BJ (cell line): ENCODE measurements at regions not wholly inside any gene's neighbourhood (a gene's known extent, or its start where the extent isn't known, plus 50 kb on each side); places are given as distances from the start of the nearest gene placed in this dataset.
"Not testable (repeated sequence)": the region's sequence is repeated elsewhere in the genome, so short reads cannot be mapped to it uniquely, and the experiment has no call there.

Experiments used
- CTCF ChIA-PET: fragments of 350-600 bp; formaldehyde crosslinking; extraction: SDS; loops from one replicate; lab custom pipeline; 2021; ENCODE audit warnings: antibody characterized with exemption, inconsistent platforms; lab: Yijun Ruan, JAX
- POLR2A ChIA-PET: fragments of 300-600 bp; sonication (Branson Sonifier 250); formaldehyde crosslinking; extraction: SDS; loops from one replicate; lab custom pipeline; 2021; ENCODE audit warnings: antibody characterized with exemption; lab: Charles Lee
- DNase-seq: peaks from one replicate; pipeline ENCODE4 v3.0.0-alpha.2; 2011; ENCODE audit warnings: low read depth
- H3K27me3 ChIP-seq: 2 replicates; pipeline ENCODE4 v1.6.0; 2011; ENCODE audit warnings: low read length; ENCODE audit not compliant: control insufficient read depth, insufficient read depth
- H3K36me3 ChIP-seq: 2 replicates; pipeline ENCODE4 v1.5.1; 2011; ENCODE audit warnings: low read length; ENCODE audit not compliant: control insufficient read depth, insufficient read depth
- H3K4me3 ChIP-seq: 2 replicates; pipeline ENCODE4 v1.5.1; 2011; ENCODE audit warnings: low read depth, mild to moderate bottlenecking, control low read depth, low read length
- CTCF ChIP-seq: IDR thresholded peaks from 2 replicates; pipeline ENCODE4 v1.5.1; 2011; ENCODE audit warnings: low read depth, mild to moderate bottlenecking, control low read depth, inconsistent platforms, low read length, moderate library complexity; ENCODE audit not compliant: insufficient read depth

GRCh38 chr21:20040768-20041167, 957.4 kb upstream of the NCAM2 start:
- no peak for DNase-seq
- no peak for TF ChIP-seq CTCF
- ChIA-PET POLR2A (no interaction called here), CTCF (no interaction called here)
- Histone ChIP-seq H3K27me3 (no peaks in the 10 kb centered on the region), H3K36me3 (no peaks in the 10 kb centered on the region), H3K4me3 (no peak overlapping the region)

GRCh38 chr21:20045197-20045596, 953.0 kb upstream of the NCAM2 start:
- ChIA-PET CTCF (no interaction called here), POLR2A (no interaction called here)
- Histone ChIP-seq H3K36me3 (no peaks in the 10 kb centered on the region), H3K4me3 (no peak overlapping the region), H3K27me3 (no peaks in the 10 kb centered on the region)
- no peak for DNase-seq
- TF ChIP-seq CTCF: no peak

- H3K36me3 ChIP-seq, POLR2A ChIA-PET, CTCF ChIA-PET, H3K27me3 ChIP-seq, DNase-seq, H3K4me3 ChIP-seq: not testable (repeated sequence)
Observed at GRCh38 chr21:20048130-20048837, 949.9 kb upstream of the NCAM2 start.

DNA sequence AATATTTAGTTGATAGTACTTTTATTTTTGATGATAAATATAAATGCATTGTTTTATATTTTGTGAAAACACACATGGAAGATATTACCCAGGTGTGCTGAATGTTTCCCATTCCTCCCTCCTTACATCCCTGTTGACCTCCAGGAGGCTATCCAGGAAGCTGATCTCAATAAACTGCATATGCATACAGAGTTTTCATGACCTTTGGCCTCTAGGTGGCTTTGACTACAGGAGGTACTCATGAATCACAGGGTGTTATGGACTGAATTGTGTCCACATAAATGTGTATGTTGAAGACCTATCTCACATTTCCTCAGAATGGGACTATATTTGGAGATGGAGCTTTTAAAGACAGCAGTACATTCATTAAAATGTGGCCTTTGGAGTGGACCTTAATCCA, 914.9 kb upstream of the NCAM2 start:
- CTCF ChIA-PET: no interaction called here
- no peak overlapping the region for H3K4me3 ChIP-seq
- no peaks in the 10 kb centered on the region for H3K27me3 ChIP-seq
- no peaks in the 10 kb centered on the region for H3K36me3 ChIP-seq
- POLR2A ChIA-PET: no interaction called here
- TF ChIP-seq CTCF: no peak
- no peak for DNase-seq

GRCh38 chr21:20083925-20084324, 914.3 kb upstream of the NCAM2 start:
- H3K4me3 ChIP-seq: no peak overlapping the region
- ChIA-PET POLR2A (no interaction called here), CTCF (no interaction called here)
- H3K27me3 ChIP-seq: no peaks in the 10 kb centered on the region
- DNase-seq: no peak
- H3K36me3 ChIP-seq: no peaks in the 10 kb centered on the region
- no peak for TF ChIP-seq CTCF

DNA sequence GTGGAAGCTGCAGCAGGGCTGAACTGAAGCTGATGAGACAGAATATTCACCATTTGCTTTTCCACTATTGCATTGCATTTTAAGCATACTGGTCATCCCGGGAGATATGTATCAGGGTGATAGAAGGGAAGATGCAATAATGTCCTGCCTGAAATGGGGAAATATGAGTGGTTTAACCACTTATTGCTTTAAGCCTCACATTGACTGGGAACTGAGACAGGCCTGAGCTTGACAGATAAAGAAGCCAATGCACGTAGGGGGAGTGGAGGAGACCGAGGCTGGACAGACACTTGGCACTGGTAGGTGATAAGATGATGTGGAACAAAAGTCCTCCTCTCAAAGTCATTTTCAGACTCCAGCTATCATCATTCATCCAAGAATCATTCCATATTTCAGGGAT, 911.7 kb upstream of the NCAM2 start:
- TF ChIP-seq CTCF: no peak

More for the DNA sequence above, 911.7 kb upstream of the NCAM2 start:
- ChIA-PET CTCF (no interaction called here), POLR2A (no interaction called here)
- Histone ChIP-seq H3K27me3 (no peaks in the 10 kb centered on the region), H3K36me3 (no peaks in the 10 kb centered on the region), H3K4me3 (no peak overlapping the region)
- no peak for DNase-seq
